HEK293T (cell line): ENCODE measurements at regions not wholly inside any gene's neighbourhood (a gene's known extent, or its start where the extent isn't known, plus 50 kb on each side); places are given as distances from the start of the nearest gene placed in this dataset.

ENCODE experiments used
- CTCF ChIA-PET: fragments of 350-600 bp; formaldehyde crosslinking; extraction: SDS; loops from one replicate; lab custom pipeline; 2021; ENCODE audit warnings: antibody characterized with exemption, inconsistent platforms; lab: Yijun Ruan, JAX
- POLR2A ChIA-PET: fragments of 350-600 bp; formaldehyde crosslinking; extraction: SDS; loops from one replicate; lab custom pipeline; 2020; ENCODE audit warnings: antibody characterized with exemption, inconsistent platforms; lab: Yijun Ruan, JAX
- DNase-seq: peaks from one replicate; pipeline ENCODE4 v3.0.0; 2012; ENCODE audit warnings: mixed read lengths; ENCODE audit errors: extremely low spot score
- ARNT ChIP-seq: fragments of 450-650 bp; IDR thresholded peaks from 2 replicates; pipeline ENCODE4 v1.6.1; 2017; ENCODE audit warnings: mild to moderate bottlenecking
- BHLHE40 ChIP-seq: fragments of 450-650 bp; IDR thresholded peaks from 2 replicates; pipeline ENCODE4 v1.6.1; 2016; ENCODE audit warnings: mild to moderate bottlenecking, moderate library complexity, borderline replicate concordance
- CTBP1 ChIP-seq: fragments of 450-650 bp; IDR thresholded peaks from 2 replicates; pipeline ENCODE4 v1.6.1; 2016; ENCODE audit warnings: borderline replicate concordance
- ELF4 ChIP-seq: fragments of 450-650 bp; IDR thresholded peaks from 2 replicates; pipeline ENCODE4 v1.6.1; 2017; ENCODE audit warnings: antibody characterized with exemption
- FOXA1 ChIP-seq: fragments of 450-650 bp; IDR thresholded peaks from 2 replicates; pipeline ENCODE4 v1.6.1; 2016; ENCODE audit warnings: mild to moderate bottlenecking
- FOXK2 ChIP-seq: fragments of 450-650 bp; IDR thresholded peaks from 2 replicates; pipeline ENCODE4 v1.6.1; 2016; ENCODE audit warnings: mild to moderate bottlenecking
- FOXM1 ChIP-seq: fragments of 450-650 bp; IDR thresholded peaks from 2 replicates; pipeline ENCODE4 v1.6.1; 2017; ENCODE audit warnings: mild to moderate bottlenecking, borderline replicate concordance
- HDGF ChIP-seq: fragments of 450-650 bp; IDR thresholded peaks from 2 replicates; pipeline ENCODE4 v1.6.1; 2017; ENCODE audit warnings: antibody characterized with exemption, borderline replicate concordance
- L3MBTL2 ChIP-seq: fragments of 450-650 bp; conservative IDR thresholded peaks from 2 replicates; pipeline ENCODE4 v1.6.1; 2016; ENCODE audit warnings: mild to moderate bottlenecking
- LEF1 ChIP-seq: fragments of 450-650 bp; IDR thresholded peaks from 2 replicates; pipeline ENCODE4 v1.6.1; 2017; ENCODE audit warnings: mild to moderate bottlenecking, borderline replicate concordance
- NFRKB ChIP-seq: fragments of 450-650 bp; IDR thresholded peaks from 2 replicates; pipeline ENCODE4 v1.6.1; 2016; ENCODE audit warnings: mild to moderate bottlenecking, moderate library complexity
- PKNOX1 ChIP-seq: fragments of 450-650 bp; IDR thresholded peaks from 2 replicates; pipeline ENCODE4 v1.6.1; 2016
- SP1 ChIP-seq: fragments of 450-650 bp; IDR thresholded peaks from 2 replicates; pipeline ENCODE4 v1.6.1; 2017
- SUZ12 ChIP-seq: fragments of 450-650 bp; IDR thresholded peaks from 2 replicates; pipeline ENCODE4 v1.6.1; 2016; ENCODE audit warnings: mild to moderate bottlenecking
- TARDBP ChIP-seq: fragments of 450-650 bp; IDR thresholded peaks from 2 replicates; pipeline ENCODE4 v1.6.1; 2016
- ZNF384 ChIP-seq: fragments of 450-650 bp; IDR thresholded peaks from 2 replicates; pipeline ENCODE4 v1.6.1; 2016

GRCh38 chr18:65329010-65329409, 421.8 kb upstream of the CDH7 start:
- DNase-seq: no peak
- TF ChIP-seq NFRKB: no peak
- no peak for TF ChIP-seq FOXM1
- ChIA-PET POLR2A (no interaction called here), CTCF (no interaction called here)

GRCh38 chr18:65326805-65327204, 424.0 kb upstream of the CDH7 start:
- CTCF ChIA-PET: interaction anchor here (1.0 kb wide), 1 partner anchor 10 kb away, joined by 3 read pairs; no protein-coding TSS in a partner anchor
- no peak for TF ChIP-seq SUZ12
- TF ChIP-seq HDGF: no peak
- no peak for TF ChIP-seq L3MBTL2
- POLR2A ChIA-PET: no interaction called here
- no peak for DNase-seq

GRCh38 chr18:65322895-65323294, 427.9 kb upstream of the CDH7 start:
- ChIA-PET POLR2A (no interaction called here), CTCF (no interaction called here)
- TF ChIP-seq ZNF384: no peak
- DNase-seq: no peak

DNA sequence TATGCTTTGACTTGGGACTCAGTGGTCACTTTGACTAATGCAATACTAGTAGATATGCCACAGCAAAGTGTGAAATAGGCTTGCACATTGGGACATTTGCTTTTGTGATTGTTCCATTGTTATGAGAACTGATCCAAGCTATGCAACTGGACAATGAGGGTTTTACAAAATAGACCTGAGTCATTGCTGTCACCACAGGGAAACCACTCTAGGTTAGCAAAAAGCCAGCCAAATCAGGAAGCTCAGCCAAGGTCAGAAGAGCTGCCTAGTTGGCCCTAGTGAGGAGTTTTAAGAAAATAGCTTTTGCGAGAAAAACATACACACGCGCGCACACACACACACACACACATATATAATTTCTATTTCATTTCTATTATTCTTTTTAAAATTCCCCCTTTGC, 452.4 kb upstream of the CDH7 start:
- CTCF ChIA-PET: no interaction called here
- no peak for DNase-seq
- POLR2A ChIA-PET: no interaction called here
- no peak for TF ChIP-seq ARNT
- no peak for TF ChIP-seq PKNOX1
- no peak for TF ChIP-seq FOXM1
- no peak for TF ChIP-seq FOXA1
- TF ChIP-seq SP1: no peak
- no peak for TF ChIP-seq ELF4
- no peak for TF ChIP-seq ZNF384
- no peak for TF ChIP-seq NFRKB
- TF ChIP-seq HDGF: no peak
- TF ChIP-seq SUZ12: no peak
- no peak for TF ChIP-seq CTBP1
- TF ChIP-seq LEF1: no peak
- no peak for TF ChIP-seq FOXK2
- TF ChIP-seq TARDBP: no peak

GRCh38 chr18:65288908-65289307, 461.9 kb upstream of the CDH7 start:
- no peak for DNase-seq
- TF ChIP-seq CTBP1: no peak
- no peak for TF ChIP-seq BHLHE40
- TF ChIP-seq ARNT: no peak
- TF ChIP-seq HDGF: no peak
- no peak for TF ChIP-seq L3MBTL2
- TF ChIP-seq TARDBP: no peak
- TF ChIP-seq LEF1: no peak
- no peak for TF ChIP-seq SP1
- no peak for TF ChIP-seq PKNOX1
- no peak for TF ChIP-seq FOXM1

DNA sequence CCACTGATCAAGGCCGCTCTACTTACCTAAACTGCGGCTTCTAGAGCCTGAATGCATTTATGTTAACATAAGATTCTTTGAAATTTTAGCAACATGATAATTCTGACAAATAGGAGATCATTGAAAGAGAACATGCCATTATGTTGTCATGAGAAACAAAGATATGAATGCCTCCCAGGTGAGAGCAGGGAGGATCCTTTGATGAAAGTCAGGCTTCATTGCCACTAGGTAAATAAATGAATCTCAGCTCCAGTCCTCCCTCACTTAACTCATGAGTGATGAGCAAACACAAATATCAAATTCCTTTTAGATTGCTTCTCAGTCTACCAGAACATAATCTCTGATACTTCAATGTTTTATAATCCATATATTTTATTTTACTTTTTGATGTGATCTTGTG, 463.2 kb upstream of the CDH7 start:
- ChIA-PET POLR2A (no interaction called here), CTCF (no interaction called here)
- TF ChIP-seq L3MBTL2 (no peak), PKNOX1 (no peak), CTBP1 (no peak), FOXM1 (no peak), NFRKB (no peak), ELF4 (no peak), TARDBP (no peak), SUZ12 (no peak), FOXA1 (no peak), SP1 (no peak), ARNT (no peak), ZNF384 (no peak), HDGF (no peak), BHLHE40 (no peak), FOXK2 (no peak), LEF1 (no peak)
- no peak for DNase-seq

More at GRCh38 chr18:65288908-65289307, 461.9 kb upstream of the CDH7 start:
- ChIA-PET POLR2A (no interaction called here), CTCF (no interaction called here)

- no peak for DNase-seq
- ChIA-PET POLR2A (no interaction called here), CTCF (no interaction called here)
- no peak for TF ChIP-seq PKNOX1
- TF ChIP-seq HDGF: no peak
- TF ChIP-seq FOXK2: no peak
- no peak for TF ChIP-seq ELF4
- TF ChIP-seq FOXA1: no peak
- no peak for TF ChIP-seq CTBP1
- no peak for TF ChIP-seq SUZ12
- no peak for TF ChIP-seq ARNT
- TF ChIP-seq ZNF384: no peak
- TF ChIP-seq NFRKB: no peak
- no peak for TF ChIP-seq L3MBTL2
- TF ChIP-seq LEF1: no peak
- TF ChIP-seq TARDBP: no peak
- TF ChIP-seq FOXM1: no peak
- no peak for TF ChIP-seq SP1
Observed at GRCh38 chr18:65282096-65282495, 468.7 kb upstream of the CDH7 start.
